ENCODE measurements at regions not wholly inside any gene's neighbourhood (a gene's known extent, or its start where the extent isn't known, plus 50 kb on each side); places are given as distances from the start of the nearest gene placed in this dataset.

DNA sequence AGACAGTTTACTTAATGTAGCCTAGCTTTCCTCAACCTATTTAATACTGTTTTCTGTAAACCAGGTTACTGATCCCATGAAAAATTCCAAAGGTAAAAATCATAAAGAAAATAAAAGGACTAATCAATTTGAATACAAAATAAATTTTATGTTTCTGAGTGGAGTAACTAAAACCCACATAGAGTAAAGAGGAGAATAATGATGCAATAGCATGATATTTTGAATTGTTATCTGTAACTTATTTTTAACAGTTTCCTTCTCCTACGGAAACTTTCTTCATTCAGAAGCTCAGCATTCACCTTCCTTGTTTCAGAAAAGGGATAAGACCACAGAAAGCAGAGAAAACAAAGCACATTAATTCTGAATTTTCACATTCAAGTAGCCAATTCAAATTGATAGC, 320.6 kb upstream of the NUDT12 start:
- no peak overlapping the region for H3K27ac ChIP-seq

DNA sequence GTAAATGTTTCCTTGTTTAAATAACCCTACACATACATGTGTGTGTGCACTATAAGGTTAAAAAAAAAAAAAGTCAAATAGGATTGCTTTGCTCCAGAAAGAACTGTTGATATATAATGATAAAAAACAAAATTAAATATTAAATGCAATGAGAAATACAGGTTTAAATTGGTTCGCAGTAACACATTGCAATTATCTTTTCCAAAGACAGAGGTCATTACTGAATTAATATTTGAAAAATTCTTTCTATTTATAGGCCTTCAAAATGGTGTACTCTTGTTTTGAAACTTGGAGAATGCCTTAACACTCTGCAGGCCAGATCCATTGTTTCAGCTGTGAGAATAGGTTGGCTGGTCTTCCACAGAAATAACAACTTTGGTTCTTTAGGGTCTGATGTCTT, 319.0 kb upstream of the NUDT12 start:
- TF ChIP-seq, protein P1, sequence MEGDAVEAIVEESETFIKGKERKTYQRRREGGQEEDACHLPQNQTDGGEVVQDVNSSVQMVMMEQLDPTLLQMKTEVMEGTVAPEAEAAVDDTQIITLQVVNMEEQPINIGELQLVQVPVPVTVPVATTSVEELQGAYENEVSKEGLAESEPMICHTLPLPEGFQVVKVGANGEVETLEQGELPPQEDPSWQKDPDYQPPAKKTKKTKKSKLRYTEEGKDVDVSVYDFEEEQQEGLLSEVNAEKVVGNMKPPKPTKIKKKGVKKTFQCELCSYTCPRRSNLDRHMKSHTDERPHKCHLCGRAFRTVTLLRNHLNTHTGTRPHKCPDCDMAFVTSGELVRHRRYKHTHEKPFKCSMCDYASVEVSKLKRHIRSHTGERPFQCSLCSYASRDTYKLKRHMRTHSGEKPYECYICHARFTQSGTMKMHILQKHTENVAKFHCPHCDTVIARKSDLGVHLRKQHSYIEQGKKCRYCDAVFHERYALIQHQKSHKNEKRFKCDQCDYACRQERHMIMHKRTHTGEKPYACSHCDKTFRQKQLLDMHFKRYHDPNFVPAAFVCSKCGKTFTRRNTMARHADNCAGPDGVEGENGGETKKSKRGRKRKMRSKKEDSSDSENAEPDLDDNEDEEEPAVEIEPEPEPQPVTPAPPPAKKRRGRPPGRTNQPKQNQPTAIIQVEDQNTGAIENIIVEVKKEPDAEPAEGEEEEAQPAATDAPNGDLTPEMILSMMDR (IDR thresholded peaks at IDR 0.05) = no peak

More for the DNA sequence above, 320.6 kb upstream of the NUDT12 start:
- no peaks in the 10 kb centered on the region for H3K27me3 ChIP-seq
- no peak overlapping the region for H3K4me3 ChIP-seq
- H3K9me3 ChIP-seq = no peaks in the 10 kb centered on the region
- H3K36me3 ChIP-seq = no peaks in the 10 kb centered on the region
- no peak for DNase-seq
- TF ChIP-seq, protein P1 (IDR thresholded peaks at IDR 0.05) = no peak
- intact Hi-C loops (cut with DNase I; ENCODE audit: low total_unique reads) = no loop called here
- H3K4me1 ChIP-seq = no peaks in the 10 kb centered on the region

DNA sequence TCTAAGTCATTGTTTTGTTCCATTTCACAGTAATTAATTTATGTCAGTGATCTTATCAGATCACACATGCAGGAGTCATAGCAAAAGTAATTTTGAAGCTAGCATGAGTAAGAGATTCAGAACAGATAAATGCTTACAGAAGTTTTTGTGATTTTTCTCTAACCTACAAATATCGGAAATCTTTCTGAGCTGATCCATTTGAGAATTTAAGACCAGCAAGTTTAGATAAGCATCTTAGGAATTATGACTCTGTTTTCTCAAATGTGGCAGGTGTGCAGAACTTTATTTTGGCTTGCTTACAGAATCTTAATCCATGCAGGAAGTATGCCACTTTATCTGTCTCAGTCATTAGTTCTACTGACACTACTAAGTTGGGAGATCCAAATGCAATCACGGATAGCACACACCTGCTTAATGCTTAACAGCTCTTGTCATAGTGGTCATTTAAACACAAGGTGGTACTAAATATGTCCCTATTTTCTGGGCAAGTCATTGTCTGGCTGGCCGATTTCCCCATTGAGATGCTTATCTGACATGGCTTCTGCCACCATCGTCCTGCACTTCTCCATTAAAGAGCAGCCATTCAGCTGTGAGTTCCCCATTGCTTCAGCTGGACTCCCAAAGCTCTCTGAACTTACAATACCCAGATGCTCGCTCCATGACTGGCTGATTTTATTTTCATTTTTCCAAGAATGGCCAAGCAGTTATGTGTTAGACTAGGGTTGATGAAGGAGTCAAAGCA, 305.4 kb upstream of the NUDT12 start:
- Histone ChIP-seq H3K36me3 (no peaks in the 10 kb centered on the region), H3K4me3 (no peak overlapping the region), H3K9me3 (no peaks in the 10 kb centered on the region), H3K27me3 (no peaks in the 10 kb centered on the region), H3K4me1 (no peaks in the 10 kb centered on the region), H3K27ac (no peak overlapping the region)
- intact Hi-C loops (cut with DNase I; ENCODE audit: low total_unique reads) = no loop called here
- DNase-seq = no peak
- TF ChIP-seq, protein P1 (IDR thresholded peaks at IDR 0.05) = no peak

More for the DNA sequence above, 319.0 kb upstream of the NUDT12 start:
- Histone ChIP-seq H3K4me1 (no peaks in the 10 kb centered on the region), H3K27ac (no peak overlapping the region), H3K36me3 (no peaks in the 10 kb centered on the region), H3K27me3 (no peaks in the 10 kb centered on the region), H3K4me3 (no peak overlapping the region), H3K9me3 (no peaks in the 10 kb centered on the region)
- no peak for DNase-seq
- intact Hi-C loops (cut with DNase I; ENCODE audit: low total_unique reads) = no loop called here

DNA sequence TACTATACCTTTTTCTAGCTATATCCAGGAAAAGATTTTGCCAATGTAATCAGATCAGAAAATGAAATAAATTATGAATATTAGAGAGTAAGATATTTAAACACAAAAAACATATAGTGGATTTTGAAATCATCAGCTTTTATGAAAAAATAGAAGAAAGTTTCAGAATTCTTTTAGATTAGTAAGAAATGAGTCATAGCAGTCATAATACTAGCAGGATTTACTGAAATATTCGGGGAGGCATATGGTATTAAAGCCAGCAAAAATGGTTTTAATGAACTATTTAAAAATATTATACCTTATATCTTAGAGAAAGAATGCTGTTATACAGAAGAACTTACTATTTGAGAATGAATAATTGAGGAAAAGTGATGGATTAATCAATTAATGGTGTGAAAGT, 303.6 kb upstream of the NUDT12 start:
- intact Hi-C loops (cut with DNase I; ENCODE audit: low total_unique reads) = no loop called here
- H3K4me3 ChIP-seq = no peak overlapping the region

DNA sequence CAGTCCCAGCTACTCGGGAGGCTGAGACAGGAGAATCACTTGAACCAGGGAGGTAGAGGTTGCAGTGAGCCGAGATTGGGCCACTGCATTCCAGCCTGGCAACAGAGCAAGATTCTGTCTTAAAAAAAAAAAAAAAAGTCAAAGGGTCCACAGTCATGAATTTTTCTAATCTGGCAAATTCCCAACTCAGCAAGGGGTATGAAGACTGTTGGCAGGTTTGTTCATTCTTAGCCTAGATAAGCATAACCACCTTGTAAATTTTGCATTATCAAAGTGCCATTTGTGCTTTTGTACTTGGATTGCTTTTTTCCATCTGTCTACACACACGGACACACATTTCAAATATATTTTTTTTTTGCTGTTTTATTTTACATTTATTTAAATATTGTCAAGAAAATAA, 299.8 kb upstream of the NUDT12 start:
- Histone ChIP-seq H3K4me3 (no peak overlapping the region), H3K4me1 (no peaks in the 10 kb centered on the region)

More for the DNA sequence above, 303.6 kb upstream of the NUDT12 start:
- Histone ChIP-seq H3K4me1 (no peaks in the 10 kb centered on the region), H3K36me3 (no peaks in the 10 kb centered on the region), H3K27ac (no peak overlapping the region), H3K9me3 (no peaks in the 10 kb centered on the region), H3K27me3 (no peaks in the 10 kb centered on the region)
- no peak for DNase-seq
- TF ChIP-seq, protein P1 (IDR thresholded peaks at IDR 0.05) = no peak

More for the DNA sequence above, 299.8 kb upstream of the NUDT12 start:
- Histone ChIP-seq H3K27me3 (no peaks in the 10 kb centered on the region), H3K9me3 (no peaks in the 10 kb centered on the region), H3K36me3 (no peaks in the 10 kb centered on the region), H3K27ac (no peak overlapping the region)
- TF ChIP-seq, protein P1 (IDR thresholded peaks at IDR 0.05) = no peak
- intact Hi-C loops (cut with DNase I; ENCODE audit: low total_unique reads) = no loop called here
- no peak for DNase-seq
